HCT116 (cell line): ENCODE measurements at regions not wholly inside any gene's neighbourhood (a gene's known extent, or its start where the extent isn't known, plus 50 kb on each side); places are given as distances from the start of the nearest gene placed in this dataset.

Experiments
- ATAC-seq: fragments of 200-7000 bp; cut with Tn5 transposase; 2 replicates; pipeline ENCODE4 v1.9.1; 2020; ENCODE audit warnings: mild to moderate bottlenecking, moderate library complexity
- BruUV-seq: library from RNA; stranded (reverse); fragments of 400-500 nt; replicated peaks from 2 replicates; lab custom pipeline; 2021; lab: Mats Ljungman, UMichigan
- CTCF ChIA-PET: fragments of 300-600 bp; sonication (Branson Sonifier 250); formaldehyde crosslinking; loops from one replicate; lab custom pipeline; 2021; ENCODE audit warnings: antibody characterized with exemption; lab: Charles Lee
- POLR2A ChIA-PET: fragments of 300-600, 350-600 bp; sonication (Branson Sonifier 250); formaldehyde crosslinking; loops from one replicate; lab custom pipeline; 2021; ENCODE audit warnings: antibody characterized with exemption; lab: Charles Lee
- RAD21 ChIA-PET, 2 experiments: fragments of 300-600 bp; sonication (Branson Sonifier 250); formaldehyde crosslinking; loops; one replicate each; lab custom pipeline; 2023; ENCODE audit warnings: low total read pairs in 2 of 2; ENCODE audit not compliant: uncharacterized antibody in 2 of 2, unreplicated experiment in 2 of 2, low non-redundant PET in 1 of 2; lab: Charles Lee
- DNase-seq: peaks from one replicate; pipeline ENCODE4 v3.0.0-alpha.2; 2010; ENCODE audit warnings: low read depth, low spot score
- H2AFZ ChIP-seq: fragments of 200-600 bp; shearing (Covaris generic), sonication (generic); 2 replicates; pipeline ENCODE4 v1.6.1; 2017; ENCODE audit warnings: low read depth, mixed run types, mixed read lengths, antibody characterized with exemption, low read length; ENCODE audit not compliant: poor library complexity, severe bottlenecking
- H3K27ac ChIP-seq: 2 replicates; pipeline ENCODE4 v1.5.1; 2012; ENCODE audit warnings: low read depth, low read length
- H3K27me3 ChIP-seq: fragments of 200-600 bp; sonication (generic); 2 replicates; pipeline ENCODE4 v1.6.1; 2016; ENCODE audit warnings: mixed run types, low read length, mixed read lengths; ENCODE audit not compliant: insufficient read depth
- H3K36me3 ChIP-seq, 2 experiments: fragments of 200-500 bp in 1 of 2; fragments of 200-600 bp in 1 of 2; sonication (Bioruptor generic) in 1 of 2; sonication (generic) in 1 of 2; 2 replicates each; pipeline versions ENCODE4 v1.5.1 to v1.6.1; 2014 to 2016; ENCODE audit warnings: low read length in 2 of 2, inconsistent platforms in 1 of 2, mixed read lengths in 1 of 2, mixed run types in 1 of 2; ENCODE audit not compliant: insufficient read depth in 2 of 2, control insufficient read depth in 1 of 2
- H3K4me1 ChIP-seq, 2 experiments: fragments of 200-600 bp in 1 of 2; sonication (generic) in 1 of 2; 2 replicates each; pipeline versions ENCODE4 v1.5.1 to v1.6.1; 2012 to 2017; ENCODE audit warnings: low read length in 2 of 2, inconsistent platforms in 1 of 2, mild to moderate bottlenecking in 1 of 2, mixed read lengths in 1 of 2, mixed run types in 1 of 2, moderate library complexity in 1 of 2; ENCODE audit not compliant: insufficient read depth in 2 of 2, control insufficient read depth in 1 of 2
- H3K4me2 ChIP-seq: fragments of 200-600 bp; sonication (generic); 2 replicates; pipeline ENCODE4 v1.6.1; 2017; ENCODE audit warnings: mixed run types, low read length, mixed read lengths
- H3K4me3 ChIP-seq, 2 experiments: fragments of 200-600 bp in 1 of 2; sonication (generic) in 1 of 2; replicated peaks in 1 of 2; 2 replicates each; pipeline ENCODE4 v1.5.1; 2011 to 2016; ENCODE audit warnings: low read length in 2 of 2, control low read depth in 1 of 2, low read depth in 1 of 2, mild to moderate bottlenecking in 1 of 2, mixed read lengths in 1 of 2, mixed run types in 1 of 2
- H3K79me2 ChIP-seq: fragments of 200-600 bp; sonication (generic); 2 replicates; pipeline ENCODE4 v1.6.1; 2017; ENCODE audit warnings: mild to moderate bottlenecking, mixed run types, low read length, moderate library complexity, mixed read lengths; ENCODE audit not compliant: insufficient read depth
- H3K9ac ChIP-seq: fragments of 200-600 bp; sonication (generic); 2 replicates; pipeline ENCODE4 v1.6.1; 2016; ENCODE audit warnings: low read length, mixed read lengths
- H3K9me2 ChIP-seq: fragments of 200-600 bp; sonication (generic), shearing (Covaris generic); 2 replicates; pipeline ENCODE4 v1.6.1; 2017; ENCODE audit warnings: mixed run types, mild to moderate bottlenecking, moderate library complexity; ENCODE audit not compliant: insufficient read depth
- H3K9me3 ChIP-seq, 2 experiments: fragments of 200-500 bp in 1 of 2; fragments of 200-600 bp in 1 of 2; sonication (Bioruptor generic) in 1 of 2; sonication (generic) in 1 of 2; 2 replicates each; pipeline ENCODE4 v1.6.1; 2014 to 2017; ENCODE audit warnings: low read length in 2 of 2, mixed read lengths in 2 of 2, inconsistent platforms in 1 of 2, low read depth in 1 of 2, mild to moderate bottlenecking in 1 of 2, mixed run types in 1 of 2, moderate library complexity in 1 of 2; ENCODE audit not compliant: control insufficient read depth in 1 of 2, insufficient read depth in 1 of 2
- H4K20me1 ChIP-seq: fragments of 200-600 bp; sonication (generic), shearing (Covaris generic); 2 replicates; pipeline ENCODE4 v1.6.1; 2017; ENCODE audit warnings: mixed run types, mild to moderate bottlenecking, moderate library complexity; ENCODE audit not compliant: insufficient read depth
- CEBPB ChIP-seq: IDR thresholded peaks from 2 replicates; pipeline ENCODE4 v1.6.1; 2012; ENCODE audit warnings: low read depth
- EGR1 ChIP-seq: IDR thresholded peaks from 2 replicates; pipeline ENCODE4 v1.6.1; 2012; ENCODE audit warnings: low read depth
- ELF1 ChIP-seq: IDR thresholded peaks from 2 replicates; pipeline ENCODE4 v1.6.1; 2012; ENCODE audit warnings: low read depth, borderline replicate concordance
- EZH2 ChIP-seq: fragments of 200-600 bp; sonication (generic); IDR thresholded peaks from 2 replicates; pipeline ENCODE4 v1.6.1; 2017; ENCODE audit warnings: antibody characterized with exemption, mixed run types
- EZH2phosphoT487 ChIP-seq: fragments of 200-600 bp; IDR thresholded peaks from 2 replicates; pipeline ENCODE4 v1.6.1; 2018; ENCODE audit warnings: antibody characterized with exemption, borderline replicate concordance
- POLR2AphosphoS5 ChIP-seq: IDR thresholded peaks from 2 replicates; pipeline ENCODE4 v1.6.1; 2011; ENCODE audit warnings: mild to moderate bottlenecking, low read depth, low read length, moderate library complexity
- SIN3A ChIP-seq: IDR thresholded peaks from 2 replicates; pipeline ENCODE4 v1.6.1; 2012; ENCODE audit warnings: low read depth
- SP1 ChIP-seq: IDR thresholded peaks from 2 replicates; pipeline ENCODE4 v1.6.1; 2012; ENCODE audit warnings: low read depth
- SRF ChIP-seq: IDR thresholded peaks from 2 replicates; pipeline ENCODE4 v1.6.1; 2012; ENCODE audit warnings: low read depth
- TCF7L2 ChIP-seq: IDR thresholded peaks from 2 replicates; pipeline ENCODE4 v1.7.0; 2011; ENCODE audit warnings: borderline replicate concordance, inconsistent platforms; ENCODE audit not compliant: insufficient read depth, insufficient read length; ENCODE audit errors: extremely low read depth
- YY1 ChIP-seq: IDR thresholded peaks from 2 replicates; pipeline ENCODE4 v1.6.1; 2011; ENCODE audit warnings: low read length, low read depth, moderate library complexity, mild to moderate bottlenecking; ENCODE audit not compliant: insufficient replicate concordance; ENCODE audit errors: extremely low read depth
- ZFX ChIP-seq: fragments of 450-650 bp; IDR thresholded peaks from 2 replicates; pipeline ENCODE4 v1.6.1; 2017
- ZNF274 ChIP-seq: fragments of 200-500 bp; sonication (Bioruptor generic); IDR thresholded peaks from 2 replicates; pipeline ENCODE4 v1.6.1; 2014; ENCODE audit warnings: mild to moderate bottlenecking, low read depth, low read length, inconsistent platforms
- intact Hi-C: fragments of 100-400 bp; cut with micrococcal nuclease; formaldehyde crosslinking; loops from 2 replicates; pipeline ENCODE4 v1.10.0; 2022
- TF ChIP-seq, protein P1 (sequence below): IDR thresholded peaks from 2 replicates; pipeline ENCODE4 v1.6.1; 2011; ENCODE audit warnings: mild to moderate bottlenecking, low read length, moderate library complexity; ENCODE audit not compliant: insufficient replicate concordance; ENCODE audit errors: extremely low read depth
- TF ChIP-seq, protein P2 (sequence below): IDR thresholded peaks from 2 replicates; pipeline ENCODE4 v1.6.1; 2012; ENCODE audit warnings: low read depth
- TF ChIP-seq, protein P3 (sequence below): IDR thresholded peaks from 2 replicates; pipeline ENCODE4 v1.6.1; 2012
- TF ChIP-seq, protein P4 (sequence below): IDR thresholded peaks from 2 replicates; pipeline ENCODE4 v1.6.1; 2012
- TF ChIP-seq, protein P5 (sequence below), 3 experiments: fragments of 200-600 bp in 1 of 3; sonication (generic) in 1 of 3; IDR thresholded peaks in 2 of 3; conservative IDR thresholded peaks in 1 of 3; 2 replicates each; pipeline ENCODE4 v1.5.1; 2012 to 2017; ENCODE audit warnings: low read depth in 2 of 3, low read length in 2 of 3, antibody characterized with exemption in 1 of 3, borderline replicate concordance in 1 of 3, control low read depth in 1 of 3, mild to moderate bottlenecking in 1 of 3, mixed read lengths in 1 of 3, mixed run types in 1 of 3, moderate library complexity in 1 of 3; ENCODE audit not compliant: insufficient read depth in 1 of 3

DNA sequence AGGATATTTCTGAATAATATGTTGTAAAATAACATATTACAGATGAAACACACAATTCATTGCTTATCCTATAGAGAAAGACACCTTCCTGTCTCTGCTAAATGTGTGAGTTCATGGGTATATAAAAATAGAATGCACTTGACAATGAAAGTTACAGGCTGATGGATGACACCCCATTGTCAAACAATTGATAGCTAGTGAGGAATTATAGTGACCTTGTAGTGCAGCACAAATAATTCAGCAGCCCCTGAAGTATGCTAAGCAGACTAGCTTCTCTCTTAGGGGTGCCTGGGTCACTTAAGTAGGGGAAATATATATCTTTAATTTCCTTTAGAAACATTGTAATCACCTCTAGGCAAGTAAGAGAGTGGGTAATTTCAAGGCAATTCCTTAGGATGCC lies 826.2 kb downstream of the CDH8 start:
- H2AFZ ChIP-seq, result no peak overlapping the region
- no peak overlapping the region for H3K9ac ChIP-seq
- H3K4me3 ChIP-seq, result no peak overlapping the region
- ATAC-seq (no peak), DNase-seq (no peak)
- no peaks in the 10 kb centered on the region for H3K4me1 ChIP-seq
- POLR2A ChIA-PET, result no interaction called here
- peaks cover 10 to 27% of the 10 kb centered on the region in 2 experiments; a peak in 2 of 4 replicates for H3K9me3 ChIP-seq
- H3K36me3 ChIP-seq, result no peaks in the 10 kb centered on the region
- no peak overlapping the region for H3K27ac ChIP-seq
- no peak overlapping the region for H3K4me2 ChIP-seq
- TF ChIP-seq, protein P1, sequence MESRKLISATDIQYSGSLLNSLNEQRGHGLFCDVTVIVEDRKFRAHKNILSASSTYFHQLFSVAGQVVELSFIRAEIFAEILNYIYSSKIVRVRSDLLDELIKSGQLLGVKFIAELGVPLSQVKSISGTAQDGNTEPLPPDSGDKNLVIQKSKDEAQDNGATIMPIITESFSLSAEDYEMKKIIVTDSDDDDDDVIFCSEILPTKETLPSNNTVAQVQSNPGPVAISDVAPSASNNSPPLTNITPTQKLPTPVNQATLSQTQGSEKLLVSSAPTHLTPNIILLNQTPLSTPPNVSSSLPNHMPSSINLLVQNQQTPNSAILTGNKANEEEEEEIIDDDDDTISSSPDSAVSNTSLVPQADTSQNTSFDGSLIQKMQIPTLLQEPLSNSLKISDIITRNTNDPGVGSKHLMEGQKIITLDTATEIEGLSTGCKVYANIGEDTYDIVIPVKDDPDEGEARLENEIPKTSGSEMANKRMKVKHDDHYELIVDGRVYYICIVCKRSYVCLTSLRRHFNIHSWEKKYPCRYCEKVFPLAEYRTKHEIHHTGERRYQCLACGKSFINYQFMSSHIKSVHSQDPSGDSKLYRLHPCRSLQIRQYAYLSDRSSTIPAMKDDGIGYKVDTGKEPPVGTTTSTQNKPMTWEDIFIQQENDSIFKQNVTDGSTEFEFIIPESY, result no peak
- TF ChIP-seq, protein P2, sequence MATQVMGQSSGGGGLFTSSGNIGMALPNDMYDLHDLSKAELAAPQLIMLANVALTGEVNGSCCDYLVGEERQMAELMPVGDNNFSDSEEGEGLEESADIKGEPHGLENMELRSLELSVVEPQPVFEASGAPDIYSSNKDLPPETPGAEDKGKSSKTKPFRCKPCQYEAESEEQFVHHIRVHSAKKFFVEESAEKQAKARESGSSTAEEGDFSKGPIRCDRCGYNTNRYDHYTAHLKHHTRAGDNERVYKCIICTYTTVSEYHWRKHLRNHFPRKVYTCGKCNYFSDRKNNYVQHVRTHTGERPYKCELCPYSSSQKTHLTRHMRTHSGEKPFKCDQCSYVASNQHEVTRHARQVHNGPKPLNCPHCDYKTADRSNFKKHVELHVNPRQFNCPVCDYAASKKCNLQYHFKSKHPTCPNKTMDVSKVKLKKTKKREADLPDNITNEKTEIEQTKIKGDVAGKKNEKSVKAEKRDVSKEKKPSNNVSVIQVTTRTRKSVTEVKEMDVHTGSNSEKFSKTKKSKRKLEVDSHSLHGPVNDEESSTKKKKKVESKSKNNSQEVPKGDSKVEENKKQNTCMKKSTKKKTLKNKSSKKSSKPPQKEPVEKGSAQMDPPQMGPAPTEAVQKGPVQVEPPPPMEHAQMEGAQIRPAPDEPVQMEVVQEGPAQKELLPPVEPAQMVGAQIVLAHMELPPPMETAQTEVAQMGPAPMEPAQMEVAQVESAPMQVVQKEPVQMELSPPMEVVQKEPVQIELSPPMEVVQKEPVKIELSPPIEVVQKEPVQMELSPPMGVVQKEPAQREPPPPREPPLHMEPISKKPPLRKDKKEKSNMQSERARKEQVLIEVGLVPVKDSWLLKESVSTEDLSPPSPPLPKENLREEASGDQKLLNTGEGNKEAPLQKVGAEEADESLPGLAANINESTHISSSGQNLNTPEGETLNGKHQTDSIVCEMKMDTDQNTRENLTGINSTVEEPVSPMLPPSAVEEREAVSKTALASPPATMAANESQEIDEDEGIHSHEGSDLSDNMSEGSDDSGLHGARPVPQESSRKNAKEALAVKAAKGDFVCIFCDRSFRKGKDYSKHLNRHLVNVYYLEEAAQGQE, result no peak
- TF ChIP-seq SP1 (no peak), SRF (no peak), TCF7L2 (no peak), EZH2 (no peak), EZH2phosphoT487 (no peak), ZNF274 (no peak), POLR2AphosphoS5 (no peak), CEBPB (no peak), YY1 (no peak), EGR1 (no peak), SIN3A (no peak), ZFX (no peak), ELF1 (no peak)
- TF ChIP-seq, protein P3, sequence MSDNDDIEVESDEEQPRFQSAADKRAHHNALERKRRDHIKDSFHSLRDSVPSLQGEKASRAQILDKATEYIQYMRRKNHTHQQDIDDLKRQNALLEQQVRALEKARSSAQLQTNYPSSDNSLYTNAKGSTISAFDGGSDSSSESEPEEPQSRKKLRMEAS, result no peak
- TF ChIP-seq, protein P4, sequence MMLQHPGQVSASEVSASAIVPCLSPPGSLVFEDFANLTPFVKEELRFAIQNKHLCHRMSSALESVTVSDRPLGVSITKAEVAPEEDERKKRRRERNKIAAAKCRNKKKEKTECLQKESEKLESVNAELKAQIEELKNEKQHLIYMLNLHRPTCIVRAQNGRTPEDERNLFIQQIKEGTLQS, result no peak
- TF ChIP-seq, protein P5, sequence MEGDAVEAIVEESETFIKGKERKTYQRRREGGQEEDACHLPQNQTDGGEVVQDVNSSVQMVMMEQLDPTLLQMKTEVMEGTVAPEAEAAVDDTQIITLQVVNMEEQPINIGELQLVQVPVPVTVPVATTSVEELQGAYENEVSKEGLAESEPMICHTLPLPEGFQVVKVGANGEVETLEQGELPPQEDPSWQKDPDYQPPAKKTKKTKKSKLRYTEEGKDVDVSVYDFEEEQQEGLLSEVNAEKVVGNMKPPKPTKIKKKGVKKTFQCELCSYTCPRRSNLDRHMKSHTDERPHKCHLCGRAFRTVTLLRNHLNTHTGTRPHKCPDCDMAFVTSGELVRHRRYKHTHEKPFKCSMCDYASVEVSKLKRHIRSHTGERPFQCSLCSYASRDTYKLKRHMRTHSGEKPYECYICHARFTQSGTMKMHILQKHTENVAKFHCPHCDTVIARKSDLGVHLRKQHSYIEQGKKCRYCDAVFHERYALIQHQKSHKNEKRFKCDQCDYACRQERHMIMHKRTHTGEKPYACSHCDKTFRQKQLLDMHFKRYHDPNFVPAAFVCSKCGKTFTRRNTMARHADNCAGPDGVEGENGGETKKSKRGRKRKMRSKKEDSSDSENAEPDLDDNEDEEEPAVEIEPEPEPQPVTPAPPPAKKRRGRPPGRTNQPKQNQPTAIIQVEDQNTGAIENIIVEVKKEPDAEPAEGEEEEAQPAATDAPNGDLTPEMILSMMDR (IDR thresholded peaks at IDR 0.05 in 2 of 3, conservative IDR thresholded peaks at IDR 0.05 in 1 of 3; ENCODE audit: borderline replicate concordance in 1 of 3, insufficient read depth in 1 of 3, low read depth in 2 of 3, low read length in 2 of 3), result no peak
- H4K20me1 ChIP-seq, result no peaks in the 10 kb centered on the region
- BruUV-seq, result no TSS peak
- RAD21 ChIA-PET, result no interaction called here
- H3K9me2 ChIP-seq, result no peaks in the 10 kb centered on the region
- H3K79me2 ChIP-seq, result no peaks in the 10 kb centered on the region
- H3K27me3 ChIP-seq, result no peaks in the 10 kb centered on the region
- intact Hi-C loops, result no loop called here
- CTCF ChIA-PET, result no interaction called here
